Endodermal cell (in vitro differentiated cells): ENCODE measurements at regions not wholly inside any gene's neighbourhood (a gene's known extent, or its start where the extent isn't known, plus 50 kb on each side); places are given as distances from the start of the nearest gene placed in this dataset.

ENCODE experiments used
- DNase-seq: peaks from one replicate; pipeline ENCODE4 v3.0.0-alpha.2; 2017
- H3K27ac ChIP-seq: 2 replicates; pipeline ENCODE4 v1.5.1; 2013; ENCODE audit warnings: mild to moderate bottlenecking, low read depth, low read length, moderate library complexity
- H3K27me3 ChIP-seq: 2 replicates; pipeline ENCODE4 v1.6.1; 2013; ENCODE audit warnings: mild to moderate bottlenecking, low read length, moderate library complexity; ENCODE audit not compliant: insufficient read depth, control insufficient read depth, poor library complexity, severe bottlenecking
- H3K36me3 ChIP-seq: 2 replicates; pipeline ENCODE4 v1.7.0; 2013; ENCODE audit warnings: mild to moderate bottlenecking, low read length, moderate library complexity; ENCODE audit not compliant: control insufficient read depth, insufficient read depth
- H3K4me1 ChIP-seq: one replicate; pipeline ENCODE4 v1.7.0; 2013; ENCODE audit warnings: low read length; ENCODE audit not compliant: control insufficient read depth, insufficient read depth
- H3K4me3 ChIP-seq: 2 replicates; pipeline ENCODE4 v1.5.1; 2013; ENCODE audit warnings: mild to moderate bottlenecking, low read length, moderate library complexity
- H3K9ac ChIP-seq: 2 replicates; pipeline ENCODE4 v1.6.1; 2013; ENCODE audit warnings: mild to moderate bottlenecking, low read length, moderate library complexity; ENCODE audit not compliant: poor library complexity, severe bottlenecking; ENCODE audit errors: extremely low read depth
- H3K9me3 ChIP-seq: 2 replicates; pipeline ENCODE4 v1.6.1; 2013; ENCODE audit warnings: mild to moderate bottlenecking, low read length, moderate library complexity; ENCODE audit not compliant: control insufficient read depth
- H3K27ac Mint-ChIP-seq: 2 replicates; pipeline ENCODE4 v1.8.0; 2020; ENCODE audit warnings: mixed read lengths
- H3K27me3 Mint-ChIP-seq: 2 replicates; pipeline ENCODE4 v1.8.0; 2021; ENCODE audit warnings: mild to moderate bottlenecking, mixed read lengths; ENCODE audit not compliant: insufficient read depth
- H3K36me3 Mint-ChIP-seq: 2 replicates; pipeline ENCODE4 v1.8.0; 2020; ENCODE audit warnings: low read depth, mixed read lengths
- H3K4me1 Mint-ChIP-seq: 2 replicates; pipeline ENCODE4 v1.8.0; 2020; ENCODE audit warnings: mixed read lengths
- H3K4me3 Mint-ChIP-seq: 2 replicates; pipeline ENCODE4 v1.8.0; 2020; ENCODE audit warnings: mild to moderate bottlenecking, moderate library complexity, mixed read lengths
- H3K9me3 Mint-ChIP-seq: 2 replicates; pipeline ENCODE4 v1.8.0; 2020; ENCODE audit warnings: mild to moderate bottlenecking, mixed read lengths
- CTCF ChIP-seq: fragments of 200-600 bp; sonication (generic); conservative IDR thresholded peaks from 2 replicates; pipeline ENCODE4 v1.5.0; 2021; ENCODE audit warnings: antibody characterized with exemption, mild to moderate bottlenecking
- WGBS, 2 experiments: methylation state at CpG; one replicate each; pipeline versions ENCODE4 v1.1.5 to v1.1.7; 2013; ENCODE audit warnings: missing lambda C conversion rate in 2 of 2, mixed read lengths in 1 of 2; ENCODE audit not compliant: insufficient coverage in 1 of 2, insufficient read length in 1 of 2; 5-methylcytosine and 5-hydroxymethylcytosine counted together

GRCh38 chr3:35426366-35426958 lies 212.9 kb upstream of the ARPP21 start:
- Mint-ChIP-seq H3K36me3 (no peaks in the 10 kb centered on the region), H3K9me3 (no peaks in the 10 kb centered on the region), H3K27me3 (no peaks in the 10 kb centered on the region), H3K27ac (no peak overlapping the region), H3K4me1 (peaks cover 2% of the 10 kb centered on the region), H3K4me3 (no peak overlapping the region)
- H3K9ac ChIP-seq: no peak overlapping the region
- DNase-seq: no peak
- no peaks in the 10 kb centered on the region for H3K9me3 ChIP-seq
- H3K4me3 ChIP-seq: no peak overlapping the region
- WGBS, 2 experiments: 86 to 100% methylated on average over 2 to 3 of the region's 3 CpGs
- no peak for TF ChIP-seq CTCF
- H3K27ac ChIP-seq: no peak overlapping the region
- no peaks in the 10 kb centered on the region for H3K27me3 ChIP-seq
- H3K4me1 ChIP-seq: no peaks in the 10 kb centered on the region
- H3K36me3 ChIP-seq: no peaks in the 10 kb centered on the region

- Histone ChIP-seq H3K27ac (no peak overlapping the region), H3K9me3 (peaks cover 17% of the 10 kb centered on the region), H3K4me1 (peaks cover 6% of the 10 kb centered on the region), H3K4me3 (no peak overlapping the region), H3K27me3 (no peaks in the 10 kb centered on the region), H3K9ac (no peak overlapping the region), H3K36me3 (no peaks in the 10 kb centered on the region)
- no peak for DNase-seq
- peaks cover 18% of the 10 kb centered on the region for H3K4me1 Mint-ChIP-seq
- 88% methylated on average over 1 of the region's 1 CpG; no CpG with 5 or more reads in 1 of the 2 experiments for WGBS, 2 experiments
- no peak for TF ChIP-seq CTCF
- H3K4me3 Mint-ChIP-seq: no peak overlapping the region
- no peaks in the 10 kb centered on the region for H3K9me3 Mint-ChIP-seq
- H3K27me3 Mint-ChIP-seq: no peaks in the 10 kb centered on the region
- H3K27ac Mint-ChIP-seq: no peak overlapping the region
- H3K36me3 Mint-ChIP-seq: no peaks in the 10 kb centered on the region
Measured at GRCh38 chr3:35437381-35437780, 201.9 kb upstream of the ARPP21 start.

GRCh38 chr3:35438101-35438500 lies 201.2 kb upstream of the ARPP21 start:
- no peak for DNase-seq
- no peak overlapping the region for H3K4me3 Mint-ChIP-seq
- Histone ChIP-seq H3K36me3 (no peaks in the 10 kb centered on the region), H3K27me3 (no peaks in the 10 kb centered on the region), H3K27ac (no peak overlapping the region), H3K4me1 (peaks cover 6% of the 10 kb centered on the region), H3K9ac (no peak overlapping the region), H3K9me3 (peaks cover 17% of the 10 kb centered on the region), H3K4me3 (no peak overlapping the region)
- no peaks in the 10 kb centered on the region for H3K9me3 Mint-ChIP-seq
- peaks cover 18% of the 10 kb centered on the region for H3K4me1 Mint-ChIP-seq
- 90 to 100% methylated on average over 1 of the region's 1 CpG for WGBS, 2 experiments
- H3K27me3 Mint-ChIP-seq: no peaks in the 10 kb centered on the region
- no peak overlapping the region for H3K27ac Mint-ChIP-seq
- H3K36me3 Mint-ChIP-seq: no peaks in the 10 kb centered on the region
- TF ChIP-seq CTCF: no peak
